KMS-11 (cell line): ENCODE measurements at regions not wholly inside any gene's neighbourhood (a gene's known extent, or its start where the extent isn't known, plus 50 kb on each side); places are given as distances from the start of the nearest gene placed in this dataset.

Experiments used
- H2AFZ ChIP-seq: fragments of 200-600 bp; sonication (generic); 2 replicates; pipeline ENCODE4 v1.6.1; 2016; ENCODE audit warnings: antibody characterized with exemption, mixed run types, low read depth
- H3K27ac ChIP-seq: fragments of 200-600 bp; sonication (generic); 2 replicates; pipeline ENCODE4 v1.6.1; 2016; ENCODE audit warnings: mild to moderate bottlenecking, mixed run types
- H3K27me3 ChIP-seq: fragments of 200-600 bp; sonication (generic); 2 replicates; pipeline ENCODE4 v1.6.1; 2017; ENCODE audit warnings: mild to moderate bottlenecking, low read depth, mixed run types, moderate library complexity; ENCODE audit not compliant: insufficient read depth
- H3K36me3 ChIP-seq: fragments of 200-600 bp; sonication (generic); 2 replicates; pipeline ENCODE4 v1.6.1; 2017; ENCODE audit warnings: mild to moderate bottlenecking, mixed run types; ENCODE audit not compliant: insufficient read depth
- H3K4me1 ChIP-seq: fragments of 200-600 bp; sonication (generic); 2 replicates; pipeline ENCODE4 v1.6.1; 2016; ENCODE audit warnings: mild to moderate bottlenecking, low read depth, mixed run types; ENCODE audit not compliant: poor library complexity, severe bottlenecking
- H3K4me2 ChIP-seq: fragments of 200-600 bp; sonication (generic); 2 replicates; pipeline ENCODE4 v1.7.0; 2016; ENCODE audit warnings: mild to moderate bottlenecking, mixed run types
- H3K4me3 ChIP-seq: fragments of 200-600 bp; sonication (generic); IDR thresholded peaks from 2 replicates; pipeline ENCODE4 v1.6.1; 2017; ENCODE audit warnings: low read depth, low read length, mixed read lengths; ENCODE audit not compliant: insufficient read depth
- H3K79me2 ChIP-seq: fragments of 200-600 bp; sonication (generic); 2 replicates; pipeline ENCODE4 v1.6.1; 2016; ENCODE audit warnings: low read depth, mixed run types; ENCODE audit not compliant: insufficient read depth
- H3K9ac ChIP-seq: fragments of 200-600 bp; sonication (generic); 2 replicates; pipeline ENCODE4 v1.6.1; 2016; ENCODE audit warnings: mild to moderate bottlenecking, mixed run types
- H4K20me1 ChIP-seq: fragments of 200-600 bp; sonication (generic); 2 replicates; pipeline ENCODE4 v1.6.1; 2016; ENCODE audit warnings: mild to moderate bottlenecking, mixed run types; ENCODE audit not compliant: insufficient read depth
- CTCF ChIP-seq: fragments of 200-600 bp; sonication (generic); conservative IDR thresholded peaks from 2 replicates; pipeline ENCODE4 v1.6.1; 2017; ENCODE audit warnings: low read depth, mild to moderate bottlenecking, antibody characterized with exemption, low read length, moderate library complexity, mixed read lengths

DNA sequence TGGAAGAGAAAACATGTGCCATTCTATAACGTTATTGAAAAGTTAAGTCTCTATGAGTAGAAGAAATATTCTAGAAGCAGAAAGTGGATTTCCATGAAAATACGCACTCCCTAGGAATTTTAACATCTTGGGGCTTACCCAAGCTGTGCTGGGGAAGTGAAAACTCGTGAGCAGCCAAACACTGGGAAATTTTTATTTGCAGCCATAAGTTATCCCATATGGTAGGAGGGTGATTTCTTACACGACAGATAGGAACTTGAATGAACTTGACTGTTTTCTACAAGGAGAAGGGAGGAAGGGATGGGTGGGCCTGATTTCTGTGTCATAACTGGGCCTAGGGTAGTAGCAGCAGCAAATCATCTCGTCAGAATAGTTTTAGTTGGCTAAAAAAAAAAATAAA, 272.6 kb downstream of the ETAA1 start:
- TF ChIP-seq CTCF = no peak
- Histone ChIP-seq H3K4me3 (no peak overlapping the region), H3K27me3 (no peaks in the 10 kb centered on the region), H3K4me2 (no peak overlapping the region), H3K27ac (no peak overlapping the region), H4K20me1 (no peaks in the 10 kb centered on the region), H2AFZ (no peak overlapping the region), H3K36me3 (no peaks in the 10 kb centered on the region), H3K9ac (no peak overlapping the region), H3K4me1 (no peaks in the 10 kb centered on the region), H3K79me2 (no peaks in the 10 kb centered on the region)

- H3K4me3 ChIP-seq = no peak overlapping the region
- no peaks in the 10 kb centered on the region for H4K20me1 ChIP-seq
- TF ChIP-seq CTCF = no peak
- no peaks in the 10 kb centered on the region for H3K79me2 ChIP-seq
- no peak overlapping the region for H3K9ac ChIP-seq
- H3K4me1 ChIP-seq = no peaks in the 10 kb centered on the region
- no peak overlapping the region for H2AFZ ChIP-seq
- no peak overlapping the region for H3K27ac ChIP-seq
- no peaks in the 10 kb centered on the region for H3K36me3 ChIP-seq
- no peaks in the 10 kb centered on the region for H3K27me3 ChIP-seq
- H3K4me2 ChIP-seq = no peak overlapping the region
These were observed 273.6 kb downstream of the ETAA1 start for GRCh38 chr2:67670747-67671183.

DNA sequence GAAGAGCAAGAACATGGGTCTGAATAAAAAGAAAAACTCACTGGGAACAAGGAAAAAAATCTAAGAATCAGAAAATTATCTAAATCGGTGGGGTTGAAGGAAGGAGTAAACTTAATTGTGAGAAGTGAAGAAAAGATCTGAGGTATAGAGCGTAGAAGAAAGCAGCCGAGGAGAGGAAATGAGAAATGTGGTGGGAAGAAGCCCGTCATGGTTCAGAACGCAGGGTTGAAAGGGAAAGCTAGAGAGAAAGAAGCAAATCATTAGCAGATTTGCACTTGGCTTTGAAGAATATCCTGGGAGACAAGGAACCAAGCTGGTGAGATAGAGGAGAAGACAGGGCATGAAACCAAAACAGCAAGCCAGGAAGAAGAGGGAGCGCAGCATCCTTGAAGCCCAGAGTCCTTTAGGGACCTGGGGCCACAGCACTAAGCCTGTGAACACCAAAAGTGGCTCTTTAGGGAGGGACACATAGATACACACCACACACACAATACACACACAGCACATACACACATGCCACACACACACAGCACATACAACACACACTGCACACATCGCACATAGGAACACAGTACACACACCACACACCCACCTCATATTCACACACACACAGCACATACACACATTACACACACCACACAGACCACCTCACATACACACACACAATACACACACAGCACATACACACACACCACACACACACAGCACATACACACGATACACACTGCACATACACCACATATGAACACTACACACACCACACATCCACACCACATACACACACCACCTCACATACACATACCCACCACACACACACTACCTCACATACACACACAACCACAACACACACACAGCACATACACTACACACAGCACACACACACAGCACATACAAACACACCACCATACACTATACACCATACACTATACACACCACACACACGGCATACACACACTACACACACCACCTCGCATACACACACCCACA, 274.6 kb downstream of the ETAA1 start:
- H3K27me3 ChIP-seq = no peaks in the 10 kb centered on the region

DNA sequence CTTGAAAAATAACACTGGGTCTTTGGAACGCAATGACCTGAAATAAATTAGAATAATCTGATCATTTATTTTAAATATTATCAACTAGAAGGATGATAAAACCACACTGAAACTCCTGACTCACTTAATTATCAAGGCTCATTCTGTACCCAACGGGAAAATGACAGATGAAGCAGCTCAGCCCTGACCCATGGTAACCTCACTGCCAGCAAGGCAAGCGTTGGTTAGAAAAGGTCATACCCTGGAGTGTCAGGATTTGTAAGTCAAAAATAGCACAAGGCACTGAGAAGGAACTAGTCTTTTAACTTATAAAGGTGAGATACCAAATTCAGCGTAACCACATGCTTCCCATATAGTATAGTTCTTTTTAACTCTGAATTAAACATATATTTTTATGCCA, 277.5 kb downstream of the ETAA1 start:
- no peak overlapping the region for H2AFZ ChIP-seq
- no peak overlapping the region for H3K27ac ChIP-seq
- H3K27me3 ChIP-seq = no peaks in the 10 kb centered on the region
- no peaks in the 10 kb centered on the region for H3K4me1 ChIP-seq
- no peaks in the 10 kb centered on the region for H3K36me3 ChIP-seq
- H3K9ac ChIP-seq = no peak overlapping the region
- no peaks in the 10 kb centered on the region for H3K79me2 ChIP-seq
- TF ChIP-seq CTCF = no peak
- no peaks in the 10 kb centered on the region for H4K20me1 ChIP-seq
- H3K4me3 ChIP-seq = no peak overlapping the region
- H3K4me2 ChIP-seq = no peak overlapping the region

More for the DNA sequence above, 274.6 kb downstream of the ETAA1 start:
- TF ChIP-seq CTCF = no peak
- H3K36me3 ChIP-seq = no peaks in the 10 kb centered on the region
- no peak overlapping the region for H3K4me2 ChIP-seq
- no peaks in the 10 kb centered on the region for H4K20me1 ChIP-seq
- no peak overlapping the region for H3K27ac ChIP-seq
- H3K4me3 ChIP-seq = no peak overlapping the region
- H2AFZ ChIP-seq = no peak overlapping the region
- H3K4me1 ChIP-seq = no peaks in the 10 kb centered on the region
- H3K9ac ChIP-seq = no peak overlapping the region
- H3K79me2 ChIP-seq = no peaks in the 10 kb centered on the region
